ENCODE measurements at regions not wholly inside any gene's neighbourhood (a gene's known extent, or its start where the extent isn't known, plus 50 kb on each side); places are given as distances from the start of the nearest gene placed in this dataset.

DNA sequence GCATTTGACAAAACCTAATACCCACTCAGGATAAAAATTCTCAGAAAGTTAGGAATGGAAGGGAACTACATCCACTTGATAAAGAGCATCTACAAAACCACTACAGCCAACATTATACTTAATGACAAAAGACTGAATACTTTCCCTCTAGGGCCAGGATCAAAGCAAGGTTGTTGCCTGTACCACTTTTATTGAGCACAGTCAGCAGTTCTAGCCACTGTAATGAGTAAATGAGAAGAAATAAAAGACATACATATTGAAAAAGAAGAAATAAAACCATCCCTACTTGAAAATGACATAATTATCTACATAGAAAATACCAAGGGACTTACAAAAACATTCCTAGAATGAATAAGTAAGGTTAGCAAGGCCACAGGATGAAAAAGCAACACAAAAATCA, 194.8 kb upstream of the ZNF507 start:
- TF ChIP-seq, protein P1, sequence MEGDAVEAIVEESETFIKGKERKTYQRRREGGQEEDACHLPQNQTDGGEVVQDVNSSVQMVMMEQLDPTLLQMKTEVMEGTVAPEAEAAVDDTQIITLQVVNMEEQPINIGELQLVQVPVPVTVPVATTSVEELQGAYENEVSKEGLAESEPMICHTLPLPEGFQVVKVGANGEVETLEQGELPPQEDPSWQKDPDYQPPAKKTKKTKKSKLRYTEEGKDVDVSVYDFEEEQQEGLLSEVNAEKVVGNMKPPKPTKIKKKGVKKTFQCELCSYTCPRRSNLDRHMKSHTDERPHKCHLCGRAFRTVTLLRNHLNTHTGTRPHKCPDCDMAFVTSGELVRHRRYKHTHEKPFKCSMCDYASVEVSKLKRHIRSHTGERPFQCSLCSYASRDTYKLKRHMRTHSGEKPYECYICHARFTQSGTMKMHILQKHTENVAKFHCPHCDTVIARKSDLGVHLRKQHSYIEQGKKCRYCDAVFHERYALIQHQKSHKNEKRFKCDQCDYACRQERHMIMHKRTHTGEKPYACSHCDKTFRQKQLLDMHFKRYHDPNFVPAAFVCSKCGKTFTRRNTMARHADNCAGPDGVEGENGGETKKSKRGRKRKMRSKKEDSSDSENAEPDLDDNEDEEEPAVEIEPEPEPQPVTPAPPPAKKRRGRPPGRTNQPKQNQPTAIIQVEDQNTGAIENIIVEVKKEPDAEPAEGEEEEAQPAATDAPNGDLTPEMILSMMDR (IDR thresholded peaks at IDR 0.05; ENCODE audit: insufficient read depth, missing control alignments) = no peak
- FAIRE-seq (no peak), DNase-seq (ENCODE audit: insufficient read length, low spot score) (no peak)

DNA sequence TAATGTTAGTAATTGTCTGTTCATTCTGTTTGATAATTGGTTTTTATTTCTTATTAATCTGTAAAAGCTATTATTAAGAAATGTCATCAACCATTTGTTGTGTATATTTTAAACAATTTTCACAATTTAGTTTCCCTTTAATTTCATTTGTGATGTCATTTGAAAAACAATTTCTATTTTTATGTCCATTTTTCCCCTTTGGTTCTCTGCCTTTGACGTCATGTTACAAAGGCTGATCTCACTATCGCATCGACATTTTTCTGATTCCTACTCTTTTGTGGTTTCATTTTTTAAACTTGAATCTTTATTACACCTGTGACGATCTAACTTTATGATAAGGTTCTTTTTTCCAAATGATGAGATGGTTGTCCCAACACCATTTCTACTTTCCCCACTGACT, 191.0 kb upstream of the ZNF507 start:
- TF ChIP-seq, protein P1 (IDR thresholded peaks at IDR 0.05; ENCODE audit: insufficient read depth, missing control alignments) = no peak
- FAIRE-seq = no peak
- DNase-seq (ENCODE audit: insufficient read length, low spot score) = no peak

DNA sequence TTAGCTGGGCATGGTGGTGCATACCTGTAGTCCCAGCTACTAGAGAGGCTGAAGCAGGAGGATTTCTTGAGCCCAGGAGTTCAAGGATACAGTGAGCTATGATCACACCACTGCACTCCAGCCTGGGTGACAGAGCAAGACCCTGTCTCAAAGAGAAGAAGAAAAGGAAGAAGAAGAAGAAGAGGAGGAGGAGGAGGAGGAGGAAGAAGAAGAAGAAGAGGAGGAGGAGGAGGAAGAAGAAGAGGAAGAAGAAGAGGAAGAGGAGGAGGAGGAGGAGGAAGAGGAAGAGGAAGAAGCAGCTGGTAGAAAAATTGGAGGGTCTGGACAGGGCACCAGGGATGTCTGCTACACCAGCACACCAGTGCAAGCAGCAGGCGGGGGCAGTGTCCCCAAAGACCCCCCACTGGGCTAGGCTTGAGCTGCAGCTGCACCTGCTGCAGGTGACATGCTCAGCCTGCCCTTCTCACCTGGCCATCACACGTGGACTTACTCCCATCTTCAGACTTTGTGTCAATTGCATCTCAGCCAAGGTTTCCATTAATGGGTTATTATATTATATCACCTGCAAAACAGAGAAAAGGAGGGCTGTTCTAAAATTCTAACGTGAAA, 180.9 kb upstream of the ZNF507 start:
- FAIRE-seq (no peak), DNase-seq (ENCODE audit: insufficient read length, low spot score) (no peak)
- TF ChIP-seq, protein P1 (IDR thresholded peaks at IDR 0.05; ENCODE audit: insufficient read depth, missing control alignments) = no peak

DNA sequence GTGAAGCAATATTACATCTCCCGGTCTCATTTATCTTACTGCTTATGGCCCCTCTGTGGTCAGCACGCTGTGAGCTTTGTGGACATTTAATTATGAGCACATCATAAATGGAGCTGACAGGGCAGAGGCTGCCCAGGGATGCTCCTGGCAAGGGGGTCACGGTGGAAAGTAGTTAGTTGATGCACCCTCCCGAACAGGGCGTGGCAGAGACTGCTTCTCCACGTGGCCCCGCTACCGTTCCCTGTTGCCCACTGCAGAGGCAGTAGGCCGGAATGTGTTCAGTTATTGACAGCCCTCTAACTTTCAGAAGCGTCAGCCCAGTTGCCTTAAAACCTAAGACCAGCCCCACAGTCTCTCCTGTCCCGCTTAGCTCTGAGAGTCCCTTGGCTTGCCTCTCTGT, 180.3 kb upstream of the ZNF507 start:
- FAIRE-seq (no peak), DNase-seq (ENCODE audit: insufficient read length, low spot score) (no peak)
- TF ChIP-seq, protein P1 (IDR thresholded peaks at IDR 0.05; ENCODE audit: insufficient read depth, missing control alignments) = no peak

DNA sequence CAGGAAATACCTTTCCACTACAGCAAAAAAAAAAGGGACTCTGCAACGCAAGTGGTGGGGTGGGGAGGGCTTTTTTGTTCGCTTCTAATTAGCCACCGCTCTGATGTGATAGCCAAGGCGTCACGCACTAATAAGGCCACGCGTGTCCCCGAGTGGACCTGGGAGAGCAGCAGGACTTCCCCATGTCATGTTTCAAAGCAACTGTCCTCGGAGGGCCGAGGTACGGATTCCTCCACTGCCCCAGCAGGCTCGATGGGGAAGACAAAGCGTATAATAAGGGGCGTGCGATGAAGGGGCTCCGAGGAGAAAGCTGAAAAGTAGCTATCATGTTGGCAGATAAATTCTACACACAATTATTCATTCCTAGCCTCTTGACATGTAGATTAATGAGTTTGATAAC, 179.7 kb upstream of the ZNF507 start:
- DNase-seq (ENCODE audit: insufficient read length, low spot score) (no peak), FAIRE-seq (no peak)
- TF ChIP-seq, protein P1 (IDR thresholded peaks at IDR 0.05; ENCODE audit: insufficient read depth, missing control alignments) = no peak

DNA sequence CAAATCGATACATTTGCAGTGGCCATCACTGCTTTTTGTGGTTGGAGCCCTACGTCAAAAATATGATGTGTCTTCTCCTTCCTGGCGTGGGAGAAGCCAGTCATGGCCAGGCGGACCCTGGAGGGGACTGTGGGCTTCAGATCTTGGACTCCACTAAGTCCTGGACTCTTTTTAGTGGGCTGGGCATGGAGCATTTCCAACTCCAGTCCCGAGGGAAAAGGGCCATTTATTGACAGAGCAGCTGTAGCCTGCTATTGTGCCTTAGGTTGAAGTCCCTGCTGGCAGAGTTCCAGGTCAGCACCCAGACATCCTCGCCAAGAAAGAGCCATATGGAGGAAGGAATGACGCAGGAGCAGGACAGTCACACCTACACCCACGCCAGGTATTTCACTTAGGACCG, 179.2 kb upstream of the ZNF507 start:
- FAIRE-seq = no peak
- TF ChIP-seq, protein P1 (IDR thresholded peaks at IDR 0.05; ENCODE audit: insufficient read depth, missing control alignments) = no peak

DNA sequence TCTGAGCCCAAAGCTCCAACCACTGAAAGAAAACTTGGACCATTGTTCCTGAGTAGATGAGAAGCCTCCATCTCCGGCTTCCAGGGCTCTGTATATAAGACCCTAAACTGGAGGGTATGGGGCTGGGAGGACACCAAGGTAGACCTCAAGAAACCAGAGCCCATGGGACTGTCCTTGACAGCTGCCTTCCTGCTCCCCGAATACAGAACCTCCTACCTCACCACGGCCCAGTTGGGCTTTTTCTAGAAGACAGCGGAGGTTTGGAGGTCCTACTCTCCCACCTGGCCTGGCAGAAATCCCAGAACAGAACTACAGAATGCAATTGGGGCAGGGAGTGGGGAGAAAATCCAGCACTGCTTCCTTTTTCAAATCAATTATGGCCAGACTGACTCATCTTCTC, 177.3 kb upstream of the ZNF507 start:
- FAIRE-seq = no peak
- TF ChIP-seq, protein P1 (IDR thresholded peaks at IDR 0.05; ENCODE audit: insufficient read depth, missing control alignments) = no peak
- DNase-seq (ENCODE audit: insufficient read length, low spot score) = no peak

More for the DNA sequence above, 179.2 kb upstream of the ZNF507 start:
- no peak for DNase-seq (ENCODE audit: insufficient read length, low spot score)
